Calu3 (cell line): ENCODE measurements at regions not wholly inside any gene's neighbourhood (a gene's known extent, or its start where the extent isn't known, plus 50 kb on each side); places are given as distances from the start of the nearest gene placed in this dataset.

Source experiments
- BruUV-seq: library from RNA; stranded (reverse); fragments of 400-500 nt; replicated peaks from 2 replicates; lab custom pipeline; 2021; lab: Mats Ljungman, UMichigan
- CTCF ChIA-PET: fragments of 300-600 bp; sonication (Branson Sonifier 250); formaldehyde crosslinking; loops from one replicate; lab custom pipeline; 2022; ENCODE audit warnings: antibody characterized with exemption; lab: Charles Lee
- DNase-seq: peaks from one replicate; pipeline ENCODE4 v3.0.0; 2022
- H3K27ac Mint-ChIP-seq: one replicate; pipeline ENCODE4 v1.8.0; 2022; ENCODE audit warnings: mixed read lengths; ENCODE audit not compliant: unreplicated experiment
- H3K27me3 Mint-ChIP-seq: one replicate; pipeline ENCODE4 v1.8.0; 2022; ENCODE audit warnings: mixed read lengths; ENCODE audit not compliant: unreplicated experiment
- H3K36me3 Mint-ChIP-seq: one replicate; pipeline ENCODE4 v1.8.0; 2022; ENCODE audit warnings: mild to moderate bottlenecking, moderate library complexity, mixed read lengths; ENCODE audit not compliant: insufficient read depth, unreplicated experiment
- H3K4me1 Mint-ChIP-seq: one replicate; pipeline ENCODE4 v1.8.0; 2022; ENCODE audit warnings: mild to moderate bottlenecking, low read depth, mixed read lengths; ENCODE audit not compliant: unreplicated experiment
- H3K4me3 Mint-ChIP-seq: one replicate; pipeline ENCODE4 v1.8.0; 2022; ENCODE audit warnings: mild to moderate bottlenecking, low read depth, moderate library complexity, mixed read lengths; ENCODE audit not compliant: unreplicated experiment
- H3K9me3 Mint-ChIP-seq: one replicate; pipeline ENCODE4 v1.8.0; 2022; ENCODE audit warnings: low read depth, mixed read lengths; ENCODE audit not compliant: unreplicated experiment
- intact Hi-C: fragments of 100-400 bp; cut with micrococcal nuclease; formaldehyde crosslinking; loops from one replicate; pipeline ENCODE4 v1.10.0; 2022; ENCODE audit not compliant: unreplicated experiment
- TF ChIP-seq, protein P1 (sequence below): fragments of 200-600 bp; IDR thresholded peaks from one replicate; pipeline ENCODE4 v1.8.0; 2022; ENCODE audit warnings: antibody characterized with exemption; ENCODE audit not compliant: unreplicated experiment

DNA sequence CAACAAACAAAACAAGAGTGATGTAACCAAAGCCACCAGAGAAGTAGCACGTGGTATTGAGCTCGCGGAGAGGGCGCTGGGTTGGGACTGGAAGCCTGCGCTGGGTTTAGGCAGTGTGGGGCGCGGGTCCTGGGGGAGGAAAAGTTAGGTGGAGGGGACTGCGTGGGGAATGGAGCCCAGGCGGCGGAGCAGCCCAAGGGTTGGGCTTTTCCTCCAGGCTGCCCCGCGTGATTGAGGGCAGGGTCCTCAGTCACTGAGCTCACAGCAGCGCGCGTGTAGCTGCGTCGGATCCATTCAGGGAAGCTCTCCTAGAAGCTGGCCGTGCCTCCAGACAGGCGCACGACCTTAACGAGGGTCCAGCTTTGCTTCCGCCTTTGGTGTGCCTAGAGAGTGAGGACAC, 357.4 kb downstream of the GALR1 start:
- Mint-ChIP-seq H3K27me3 (no peaks in the 10 kb centered on the region), H3K9me3 (peaks cover 10% of the 10 kb centered on the region), H3K27ac (no peak overlapping the region), H3K4me3 (no peak overlapping the region), H3K4me1 (no peaks in the 10 kb centered on the region), H3K36me3 (no peaks in the 10 kb centered on the region)
- CTCF ChIA-PET = interaction anchor here (1.2 kb wide), 1 partner anchor 288 kb away, joined by 6 read pairs; no protein-coding TSS in a partner anchor
- no TSS peak for BruUV-seq
- intact Hi-C loops = no loop called here
- TF ChIP-seq, protein P1, sequence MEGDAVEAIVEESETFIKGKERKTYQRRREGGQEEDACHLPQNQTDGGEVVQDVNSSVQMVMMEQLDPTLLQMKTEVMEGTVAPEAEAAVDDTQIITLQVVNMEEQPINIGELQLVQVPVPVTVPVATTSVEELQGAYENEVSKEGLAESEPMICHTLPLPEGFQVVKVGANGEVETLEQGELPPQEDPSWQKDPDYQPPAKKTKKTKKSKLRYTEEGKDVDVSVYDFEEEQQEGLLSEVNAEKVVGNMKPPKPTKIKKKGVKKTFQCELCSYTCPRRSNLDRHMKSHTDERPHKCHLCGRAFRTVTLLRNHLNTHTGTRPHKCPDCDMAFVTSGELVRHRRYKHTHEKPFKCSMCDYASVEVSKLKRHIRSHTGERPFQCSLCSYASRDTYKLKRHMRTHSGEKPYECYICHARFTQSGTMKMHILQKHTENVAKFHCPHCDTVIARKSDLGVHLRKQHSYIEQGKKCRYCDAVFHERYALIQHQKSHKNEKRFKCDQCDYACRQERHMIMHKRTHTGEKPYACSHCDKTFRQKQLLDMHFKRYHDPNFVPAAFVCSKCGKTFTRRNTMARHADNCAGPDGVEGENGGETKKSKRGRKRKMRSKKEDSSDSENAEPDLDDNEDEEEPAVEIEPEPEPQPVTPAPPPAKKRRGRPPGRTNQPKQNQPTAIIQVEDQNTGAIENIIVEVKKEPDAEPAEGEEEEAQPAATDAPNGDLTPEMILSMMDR = no peak
- DNase-seq = no peak

DNA sequence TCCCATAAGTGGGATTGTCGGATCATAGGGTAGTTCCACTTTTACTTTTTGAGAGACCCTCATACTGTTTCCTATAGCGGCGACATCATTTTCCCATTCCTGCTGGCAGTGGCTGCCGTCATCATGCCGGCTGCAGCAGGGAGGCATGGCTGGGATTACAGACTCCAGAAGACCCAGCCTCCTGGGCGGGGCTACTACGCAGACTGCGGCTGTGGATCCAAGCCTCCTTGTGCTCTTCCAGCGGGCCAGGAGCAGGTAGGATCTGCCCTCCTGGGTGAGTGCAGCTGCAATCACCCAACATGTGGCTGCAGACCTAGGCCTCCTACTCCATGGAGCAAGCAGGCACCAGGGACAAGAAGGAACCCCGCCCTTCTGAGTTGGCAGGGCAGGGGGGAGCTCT, 359.2 kb downstream of the GALR1 start:
- intact Hi-C loops = no loop called here
- no TSS peak for BruUV-seq
- Mint-ChIP-seq H3K9me3 (peaks cover 10% of the 10 kb centered on the region), H3K4me3 (no peak overlapping the region), H3K36me3 (no peaks in the 10 kb centered on the region), H3K27me3 (no peaks in the 10 kb centered on the region), H3K4me1 (no peaks in the 10 kb centered on the region), H3K27ac (no peak overlapping the region)
- DNase-seq = no peak
- CTCF ChIA-PET = no interaction called here
- TF ChIP-seq, protein P1 = no peak

DNA sequence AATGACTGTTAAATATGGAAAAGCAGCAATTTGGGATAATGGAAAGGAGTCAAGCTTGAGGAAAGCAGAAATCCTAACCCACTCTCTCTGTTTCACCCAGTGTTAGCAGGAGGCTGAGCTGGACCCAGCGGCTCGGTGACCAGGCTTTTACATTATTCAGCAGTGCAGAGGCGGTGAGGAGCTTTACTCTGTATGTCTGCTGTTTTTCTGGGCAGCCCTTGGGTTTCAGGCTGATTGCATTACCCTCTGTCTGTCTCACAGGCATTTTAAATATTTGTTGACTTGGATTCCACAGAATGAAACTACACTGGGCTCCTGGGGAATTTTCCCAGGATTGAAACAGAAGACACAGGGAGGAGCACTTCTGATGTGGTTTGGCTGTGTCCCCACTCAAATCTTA, 368.0 kb downstream of the GALR1 start:
- no peak overlapping the region for H3K27ac Mint-ChIP-seq
- H3K4me3 Mint-ChIP-seq = no peak overlapping the region
- no peak for DNase-seq
- TF ChIP-seq, protein P1 = no peak
- peaks cover 3% of the 10 kb centered on the region for H3K9me3 Mint-ChIP-seq
- BruUV-seq = no TSS peak
- H3K36me3 Mint-ChIP-seq = no peaks in the 10 kb centered on the region
- no peaks in the 10 kb centered on the region for H3K4me1 Mint-ChIP-seq
- CTCF ChIA-PET = no interaction called here
- intact Hi-C loops = no loop called here
- H3K27me3 Mint-ChIP-seq = no peaks in the 10 kb centered on the region

DNA sequence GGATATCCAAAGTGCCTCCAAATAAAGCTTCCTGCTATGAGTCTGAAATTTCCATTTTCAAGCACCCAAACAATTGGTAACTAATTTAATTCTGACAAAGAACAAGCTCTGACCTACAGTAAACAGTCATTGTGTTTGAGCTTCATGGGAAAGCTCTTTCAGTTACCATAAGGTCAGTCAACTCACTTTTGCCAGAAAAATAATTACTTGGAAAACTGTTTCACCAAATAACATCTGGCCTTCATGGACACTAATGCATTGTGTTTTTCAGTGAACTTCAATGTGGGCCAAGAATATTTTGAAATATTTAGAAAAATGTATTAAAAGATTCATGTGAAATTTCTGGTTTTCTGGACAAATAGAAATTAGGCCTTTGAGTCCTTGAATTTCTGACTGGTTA, 369.9 kb downstream of the GALR1 start:
- H3K27me3 Mint-ChIP-seq = no peaks in the 10 kb centered on the region
- DNase-seq = no peak
- CTCF ChIA-PET = no interaction called here
- H3K4me1 Mint-ChIP-seq = no peaks in the 10 kb centered on the region
- no peaks in the 10 kb centered on the region for H3K36me3 Mint-ChIP-seq
- H3K9me3 Mint-ChIP-seq = peaks cover 7% of the 10 kb centered on the region
- intact Hi-C loops = no loop called here
- TF ChIP-seq, protein P1 = no peak
- BruUV-seq = no TSS peak
- H3K4me3 Mint-ChIP-seq = no peak overlapping the region
- H3K27ac Mint-ChIP-seq = no peak overlapping the region
